ENCODE measurements at regions not wholly inside any gene's neighbourhood (a gene's known extent, or its start where the extent isn't known, plus 50 kb on each side); places are given as distances from the start of the nearest gene placed in this dataset.

- FAIRE-seq (no peak), DNase-seq (ENCODE audit: insufficient read length, low spot score) (no peak)
- TF ChIP-seq POLR2A (IDR thresholded peaks at IDR 0.05; ENCODE audit: low read depth, low read length): no peak
Measured at GRCh38 chr14:98728836-98729235, 543.2 kb downstream of the BCL11B start.

GRCh38 chr14:98731286-98731685 lies 540.7 kb downstream of the BCL11B start:
- DNase-seq (ENCODE audit: insufficient read length, low spot score): no peak
- FAIRE-seq: no peak
- no peak for TF ChIP-seq POLR2A (IDR thresholded peaks at IDR 0.05; ENCODE audit: low read depth, low read length)

GRCh38 chr14:98731701-98732100 lies 540.3 kb downstream of the BCL11B start:
- no peak for TF ChIP-seq POLR2A (IDR thresholded peaks at IDR 0.05; ENCODE audit: low read depth, low read length)
- FAIRE-seq (no peak), DNase-seq (ENCODE audit: insufficient read length, low spot score) (no peak)

GRCh38 chr14:98733536-98733935 lies 538.5 kb downstream of the BCL11B start:
- FAIRE-seq (no peak), DNase-seq (ENCODE audit: insufficient read length, low spot score) (no peak)
- TF ChIP-seq POLR2A (IDR thresholded peaks at IDR 0.05; ENCODE audit: low read depth, low read length): no peak

- DNase-seq (ENCODE audit: insufficient read length, low spot score) (no peak), FAIRE-seq (no peak)
- no peak for TF ChIP-seq POLR2A (IDR thresholded peaks at IDR 0.05; ENCODE audit: low read depth, low read length)
Measured at GRCh38 chr14:98736701-98737338, 535.2 kb downstream of the BCL11B start.

- no peak for TF ChIP-seq POLR2A (IDR thresholded peaks at IDR 0.05; ENCODE audit: low read depth, low read length)
- no peak for FAIRE-seq
- DNase-seq (ENCODE audit: insufficient read length, low spot score): no peak
Measured at GRCh38 chr14:98741523-98741922, 530.5 kb downstream of the BCL11B start.

- no peak for DNase-seq (ENCODE audit: insufficient read length, low spot score)
- no peak for FAIRE-seq
- no peak for TF ChIP-seq POLR2A (IDR thresholded peaks at IDR 0.05; ENCODE audit: low read depth, low read length)
Measured at GRCh38 chr14:98742001-98742400, 530.0 kb downstream of the BCL11B start.

- FAIRE-seq: no peak
- TF ChIP-seq POLR2A (IDR thresholded peaks at IDR 0.05; ENCODE audit: low read depth, low read length): no peak
- DNase-seq (ENCODE audit: insufficient read length, low spot score): no peak
Measured at GRCh38 chr14:98743536-98743935, 528.5 kb downstream of the BCL11B start.

- no peak for DNase-seq (ENCODE audit: insufficient read length, low spot score)
- no peak for FAIRE-seq
- no peak for TF ChIP-seq POLR2A (IDR thresholded peaks at IDR 0.05; ENCODE audit: low read depth, low read length)
Measured at GRCh38 chr14:98748966-98749365, 523.0 kb downstream of the BCL11B start.

GRCh38 chr14:98751110-98751509 lies 520.9 kb downstream of the BCL11B start:
- FAIRE-seq (no peak), DNase-seq (ENCODE audit: insufficient read length, low spot score) (no peak)
- TF ChIP-seq POLR2A (IDR thresholded peaks at IDR 0.05; ENCODE audit: low read depth, low read length): no peak

GRCh38 chr14:98752660-98753059 lies 519.3 kb downstream of the BCL11B start:
- DNase-seq (ENCODE audit: insufficient read length, low spot score): no peak
- no peak for FAIRE-seq
- no peak for TF ChIP-seq POLR2A (IDR thresholded peaks at IDR 0.05; ENCODE audit: low read depth, low read length)

- no peak for TF ChIP-seq POLR2A (IDR thresholded peaks at IDR 0.05; ENCODE audit: low read depth, low read length)
- no peak for DNase-seq (ENCODE audit: insufficient read length, low spot score)
- FAIRE-seq: no peak
Measured at GRCh38 chr14:98754343-98755020, 517.5 kb downstream of the BCL11B start.

GRCh38 chr14:98756749-98757148 lies 515.2 kb downstream of the BCL11B start:
- TF ChIP-seq POLR2A (IDR thresholded peaks at IDR 0.05; ENCODE audit: low read depth, low read length): no peak
- FAIRE-seq (no peak), DNase-seq (ENCODE audit: insufficient read length, low spot score) (no peak)

- no peak for DNase-seq (ENCODE audit: insufficient read length, low spot score)
- FAIRE-seq: no peak
- TF ChIP-seq POLR2A (IDR thresholded peaks at IDR 0.05; ENCODE audit: low read depth, low read length): no peak
Measured at GRCh38 chr14:98758440-98758839, 513.6 kb downstream of the BCL11B start.

- DNase-seq (ENCODE audit: insufficient read length, low spot score) (no peak), FAIRE-seq (no peak)
- no peak for TF ChIP-seq POLR2A (IDR thresholded peaks at IDR 0.05; ENCODE audit: low read depth, low read length)
Measured at GRCh38 chr14:98761993-98762392, 510.0 kb downstream of the BCL11B start.

Data from H54 (cell line).